ENCODE measurements at regions not wholly inside any gene's neighbourhood (a gene's known extent, or its start where the extent isn't known, plus 50 kb on each side); places are given as distances from the start of the nearest gene placed in this dataset.

- Mint-ChIP-seq H3K27ac (no peak overlapping the region), H3K27me3 (ENCODE audit: low read depth) (no peaks in the 10 kb centered on the region), H3K4me3 (no peak overlapping the region), H3K9me3 (peaks cover 23% of the 10 kb centered on the region), H3K36me3 (ENCODE audit: low read depth) (no peaks in the 10 kb centered on the region), H3K4me1 (no peaks in the 10 kb centered on the region)
- TF ChIP-seq, protein P1, sequence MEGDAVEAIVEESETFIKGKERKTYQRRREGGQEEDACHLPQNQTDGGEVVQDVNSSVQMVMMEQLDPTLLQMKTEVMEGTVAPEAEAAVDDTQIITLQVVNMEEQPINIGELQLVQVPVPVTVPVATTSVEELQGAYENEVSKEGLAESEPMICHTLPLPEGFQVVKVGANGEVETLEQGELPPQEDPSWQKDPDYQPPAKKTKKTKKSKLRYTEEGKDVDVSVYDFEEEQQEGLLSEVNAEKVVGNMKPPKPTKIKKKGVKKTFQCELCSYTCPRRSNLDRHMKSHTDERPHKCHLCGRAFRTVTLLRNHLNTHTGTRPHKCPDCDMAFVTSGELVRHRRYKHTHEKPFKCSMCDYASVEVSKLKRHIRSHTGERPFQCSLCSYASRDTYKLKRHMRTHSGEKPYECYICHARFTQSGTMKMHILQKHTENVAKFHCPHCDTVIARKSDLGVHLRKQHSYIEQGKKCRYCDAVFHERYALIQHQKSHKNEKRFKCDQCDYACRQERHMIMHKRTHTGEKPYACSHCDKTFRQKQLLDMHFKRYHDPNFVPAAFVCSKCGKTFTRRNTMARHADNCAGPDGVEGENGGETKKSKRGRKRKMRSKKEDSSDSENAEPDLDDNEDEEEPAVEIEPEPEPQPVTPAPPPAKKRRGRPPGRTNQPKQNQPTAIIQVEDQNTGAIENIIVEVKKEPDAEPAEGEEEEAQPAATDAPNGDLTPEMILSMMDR (IDR thresholded peaks at IDR 0.05; ENCODE audit: unreplicated experiment in 3 of 3), result no peak
Observed at GRCh38 chr4:164027805-164028204, 533.3 kb downstream of the TMA16 start.

- Mint-ChIP-seq H3K4me3 (no peak overlapping the region), H3K27me3 (ENCODE audit: low read depth) (no peaks in the 10 kb centered on the region), H3K36me3 (ENCODE audit: low read depth) (peaks cover 3% of the 10 kb centered on the region), H3K9me3 (peaks cover 14% of the 10 kb centered on the region), H3K4me1 (no peaks in the 10 kb centered on the region), H3K27ac (no peak overlapping the region)
- TF ChIP-seq, protein P1 (IDR thresholded peaks at IDR 0.05; ENCODE audit: unreplicated experiment in 3 of 3), result no peak
Observed at GRCh38 chr4:164039482-164039881, 545.0 kb downstream of the TMA16 start.

DNA sequence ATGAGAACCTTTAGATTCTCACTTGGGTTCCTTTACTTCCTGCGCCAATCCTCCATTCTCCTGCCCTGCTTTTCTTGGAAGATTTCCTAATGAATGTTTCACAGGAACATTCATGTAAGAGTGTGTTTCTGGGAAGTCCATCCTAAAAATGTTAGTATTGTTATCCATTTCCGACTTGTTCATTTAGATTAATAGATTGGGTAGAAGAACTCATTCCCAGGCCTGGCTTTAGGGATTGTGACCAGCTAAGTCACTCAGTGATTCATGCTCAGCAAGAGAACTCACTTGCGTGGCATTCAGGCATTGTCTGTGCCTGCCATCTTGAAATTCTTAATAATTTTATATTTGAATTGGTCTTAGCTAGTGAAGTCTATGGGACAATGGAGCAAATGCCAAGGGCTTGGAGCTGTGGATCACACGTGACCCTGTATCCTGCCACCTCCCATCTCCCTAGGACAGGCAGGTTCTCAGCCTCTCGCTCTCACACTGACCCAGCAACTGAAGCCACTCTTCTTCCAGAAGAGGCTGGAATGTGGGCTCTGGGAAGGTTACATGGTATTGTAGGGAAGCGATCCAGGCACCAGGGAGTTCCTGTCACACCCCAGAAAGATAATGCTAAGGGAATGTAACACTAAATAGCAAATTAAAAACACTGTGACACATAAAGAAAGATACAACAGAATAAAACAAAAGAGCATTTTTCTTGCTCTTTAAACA, 562.1 kb downstream of the TMA16 start:
- H3K4me1 Mint-ChIP-seq, result no peaks in the 10 kb centered on the region
- TF ChIP-seq, protein P1 (IDR thresholded peaks at IDR 0.05; ENCODE audit: unreplicated experiment in 3 of 3), result no peak
- no peaks in the 10 kb centered on the region for H3K9me3 Mint-ChIP-seq
- H3K27me3 Mint-ChIP-seq (ENCODE audit: low read depth), result no peaks in the 10 kb centered on the region
- no peaks in the 10 kb centered on the region for H3K36me3 Mint-ChIP-seq (ENCODE audit: low read depth)
- no peak overlapping the region for H3K27ac Mint-ChIP-seq
- no peak overlapping the region for H3K4me3 Mint-ChIP-seq

DNA sequence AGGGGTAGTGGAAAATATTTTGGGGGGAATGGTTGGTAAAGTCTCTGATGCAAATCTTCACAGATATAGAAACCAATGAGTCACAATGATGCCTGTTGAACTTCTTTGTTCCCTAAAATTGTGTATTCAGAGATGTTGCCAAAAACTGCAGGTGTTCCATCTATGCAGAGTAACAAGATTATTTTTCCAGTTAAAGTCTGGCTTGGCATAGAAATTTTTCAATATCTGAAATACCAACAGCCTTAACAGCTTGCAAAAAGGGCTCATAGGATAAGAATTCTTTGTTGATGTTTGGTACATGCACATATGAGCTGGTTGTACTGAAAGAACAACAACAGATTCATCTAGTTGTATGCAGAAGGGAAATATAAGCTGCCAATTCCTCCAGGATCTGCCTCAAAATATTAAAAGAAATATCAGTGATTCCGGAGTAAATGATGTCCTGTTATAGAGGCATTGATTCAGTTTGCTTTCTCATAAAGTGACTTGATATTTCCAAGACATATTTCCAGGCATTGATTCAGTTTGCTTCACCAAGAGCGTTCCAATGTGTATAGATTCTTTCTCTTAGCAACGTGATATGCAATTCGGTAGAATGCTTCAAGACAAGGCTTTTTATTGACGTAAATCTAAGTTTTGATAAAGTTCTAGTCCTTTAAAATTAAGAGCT, 564.4 kb downstream of the TMA16 start:
- H3K27me3 Mint-ChIP-seq (ENCODE audit: low read depth), result no peaks in the 10 kb centered on the region

DNA sequence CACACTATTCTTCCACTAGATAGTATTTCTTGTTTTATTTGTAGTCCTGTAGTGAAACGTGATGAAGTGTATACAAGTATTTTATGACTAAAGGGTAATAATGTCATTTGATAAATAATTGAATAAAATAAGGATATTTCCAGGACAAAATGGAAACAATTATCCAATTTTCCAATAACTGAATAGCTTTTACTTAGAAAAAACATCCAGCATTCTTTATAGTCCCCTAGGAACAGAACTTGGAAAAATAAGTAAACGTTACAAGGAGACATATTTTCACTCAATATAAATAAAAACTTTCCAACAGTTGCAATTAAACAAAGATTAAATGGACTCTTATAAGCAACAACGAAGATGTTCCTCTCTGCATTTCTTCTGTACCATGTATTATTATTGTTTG, 566.0 kb downstream of the TMA16 start:
- Mint-ChIP-seq H3K36me3 (ENCODE audit: low read depth) (no peaks in the 10 kb centered on the region), H3K27me3 (ENCODE audit: low read depth) (no peaks in the 10 kb centered on the region), H3K4me3 (no peak overlapping the region), H3K4me1 (no peaks in the 10 kb centered on the region), H3K27ac (no peak overlapping the region), H3K9me3 (no peaks in the 10 kb centered on the region)
- TF ChIP-seq, protein P1 (IDR thresholded peaks at IDR 0.05; ENCODE audit: unreplicated experiment in 3 of 3), result no peak

More for the DNA sequence above, 564.4 kb downstream of the TMA16 start:
- no peak overlapping the region for H3K4me3 Mint-ChIP-seq
- TF ChIP-seq, protein P1 (IDR thresholded peaks at IDR 0.05; ENCODE audit: unreplicated experiment in 3 of 3), result no peak
- H3K9me3 Mint-ChIP-seq, result no peaks in the 10 kb centered on the region
- H3K27ac Mint-ChIP-seq, result no peak overlapping the region
- H3K36me3 Mint-ChIP-seq (ENCODE audit: low read depth), result no peaks in the 10 kb centered on the region
- no peaks in the 10 kb centered on the region for H3K4me1 Mint-ChIP-seq

- no peaks in the 10 kb centered on the region for H3K36me3 Mint-ChIP-seq (ENCODE audit: low read depth)
- no peak overlapping the region for H3K4me3 Mint-ChIP-seq
- TF ChIP-seq, protein P1 (IDR thresholded peaks at IDR 0.05; ENCODE audit: unreplicated experiment in 3 of 3), result no peak
Observed at GRCh38 chr4:164068392-164068791, 573.9 kb downstream of the TMA16 start.

More at GRCh38 chr4:164068392-164068791, 573.9 kb downstream of the TMA16 start:
- Mint-ChIP-seq H3K27ac (no peak overlapping the region), H3K4me1 (no peaks in the 10 kb centered on the region), H3K27me3 (ENCODE audit: low read depth) (no peaks in the 10 kb centered on the region), H3K9me3 (peaks cover 19% of the 10 kb centered on the region)

Data from nephron (organoid).